ENCODE measurements at regions not wholly inside any gene's neighbourhood (a gene's known extent, or its start where the extent isn't known, plus 50 kb on each side); places are given as distances from the start of the nearest gene placed in this dataset.

GRCh38 chr2:2809771-2810170 is 478.7 kb upstream of the MYT1L start:
- TF ChIP-seq POLR2AphosphoS2 (IDR thresholded peaks at IDR 0.05; ENCODE audit: low read depth, low read length) (no peak), ZZZ3 (IDR thresholded peaks at IDR 0.05; ENCODE audit: control insufficient read depth, insufficient read length, low read depth) (no peak), NR2C1 (IDR thresholded peaks at IDR 0.05) (no peak), ZNF622 (IDR thresholded peaks at IDR 0.05) (no peak), SIN3A (IDR thresholded peaks at IDR 0.05; ENCODE audit: low read depth, low read length) (no peak), USF1 (IDR thresholded peaks at IDR 0.05; ENCODE audit: borderline replicate concordance, extremely low read length, insufficient read depth, low read depth, low read length) (no peak), SMAD1 (IDR thresholded peaks at IDR 0.05; ENCODE audit: low read depth, partially characterized antibody) (no peak), ATF3 (IDR thresholded peaks at IDR 0.05; ENCODE audit: borderline replicate concordance, extremely low read depth, low read depth, low read length) (no peak)
- POLR2A ChIA-PET: no interaction called here
- no peaks in the 10 kb centered on the region for H3K36me3 ChIP-seq (ENCODE audit: control insufficient read depth in 2 of 2, insufficient read depth in 2 of 2, low read length in 1 of 2)
- H4K20me1 ChIP-seq (ENCODE audit: control insufficient read depth, insufficient read depth): no peaks in the 10 kb centered on the region
- no peak overlapping the region for H3K27ac ChIP-seq (ENCODE audit: control insufficient read depth, insufficient read depth)
- no peak overlapping the region for H3K9ac ChIP-seq (ENCODE audit: control insufficient read depth, insufficient read depth, low read length)
- no peak overlapping the region for H3K4me2 ChIP-seq (ENCODE audit: control insufficient read depth, insufficient read depth)
- H3K9me3 ChIP-seq (replicated peaks; ENCODE audit: control insufficient read depth, insufficient read depth, low read length): no peaks in the 10 kb centered on the region; the same call in 2 of the 3 replicates
- WGBS (ENCODE audit: insufficient coverage, insufficient replicate concordance, low lambda C conversion rate, missing lambda C conversion rate): 34% methylated on average over 7 of the region's 7 CpGs
- H2AFZ ChIP-seq (ENCODE audit: control insufficient read depth, low read depth, low read length): no peak overlapping the region
- intact Hi-C loops (cut with micrococcal nuclease; ENCODE audit: unreplicated experiment): no loop called here
- DNase-seq (ENCODE audit: low read depth, low spot score) (no peak), ATAC-seq (no peak), FAIRE-seq (no peak)
- no peaks in the 10 kb centered on the region for H3K79me2 ChIP-seq (ENCODE audit: control insufficient read depth, insufficient read depth, low read length)
- in situ Hi-C loops (cut with MboI): no loop called here
- H3K4me3 ChIP-seq: no peak overlapping the region
- no TSS peak for BruUV-seq (replicated peaks)
- SMC1A ChIA-PET (ENCODE audit: uncharacterized antibody, unreplicated experiment): no interaction called here
- CTCF ChIA-PET: no interaction called here
- no peaks in the 10 kb centered on the region for H3K4me1 ChIP-seq (ENCODE audit: control insufficient read depth, insufficient read depth, low read length)
- RAD21 ChIA-PET (ENCODE audit: unreplicated experiment): no interaction called here
- H3K27me3 ChIP-seq (replicated peaks in 1 of 2; ENCODE audit: control insufficient read depth in 2 of 2, insufficient read depth in 2 of 2, low read length in 1 of 2): no peaks in the 10 kb centered on the region

Data from GM12878 (cell line).